ENCODE measurements at regions not wholly inside any gene's neighbourhood (a gene's known extent, or its start where the extent isn't known, plus 50 kb on each side); places are given as distances from the start of the nearest gene placed in this dataset.

GRCh38 chr5:88033191-88033590 is 235.5 kb downstream of the TMEM161B start:
- ATAC-seq (ENCODE audit: low read depth), result no peak

DNA sequence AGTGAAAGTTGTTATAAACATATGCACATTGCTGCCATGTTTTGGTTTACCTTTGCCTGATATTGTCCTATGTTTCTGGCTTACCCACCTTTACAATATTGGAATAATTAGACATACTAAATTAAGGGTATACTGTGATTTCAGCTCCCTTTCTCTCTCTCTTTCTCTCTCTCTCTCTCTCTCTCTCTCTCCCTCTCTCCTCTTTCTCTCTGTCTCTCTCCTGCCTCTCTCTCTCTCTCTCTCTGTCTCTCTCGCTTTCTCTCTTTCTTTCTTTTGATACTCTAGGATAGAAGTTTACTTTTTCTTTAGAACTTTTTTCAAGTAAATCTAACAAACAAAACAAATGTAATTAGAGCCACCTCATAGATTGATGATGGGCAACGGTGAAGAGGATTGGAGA is 239.6 kb downstream of the TMEM161B start:
- Histone ChIP-seq H3K4me2 (replicated peaks; ENCODE audit: low read depth, low read length, poor library complexity, severe bottlenecking) (no peak overlapping the region), H3K27ac (ENCODE audit: low read length in 2 of 2) (no peak overlapping the region), H3K9me3 (ENCODE audit: control extremely low read depth in 1 of 3, control insufficient read depth in 2 of 3, insufficient read depth in 1 of 3, low read length in 2 of 3) (no peaks in the 10 kb centered on the region), H3K27me3 (replicated peaks in 1 of 4; ENCODE audit: control extremely low read depth in 1 of 4, control insufficient read depth in 3 of 4, insufficient read depth in 4 of 4, low read length in 3 of 4) (no peaks in the 10 kb centered on the region), H3K4me3 (ENCODE audit: control extremely low read depth in 1 of 5, extremely low read depth in 1 of 5, insufficient read depth in 1 of 5, low read depth in 2 of 5, low read length in 4 of 5) (no peak overlapping the region), H3K4me1 (ENCODE audit: control insufficient read depth in 2 of 2, insufficient read depth in 2 of 2, low read length in 2 of 2) (no peaks in the 10 kb centered on the region), H4K20me1 (ENCODE audit: control insufficient read depth, insufficient read depth, low read length, poor library complexity, severe bottlenecking) (no peaks in the 10 kb centered on the region), H3K9ac (ENCODE audit: low read length) (no peak overlapping the region), H3K36me3 (replicated peaks in 1 of 2; ENCODE audit: control extremely low read depth in 1 of 2, control insufficient read depth in 1 of 2, extremely low read depth in 1 of 2, insufficient read depth in 2 of 2, low read length in 1 of 2) (no peaks in the 10 kb centered on the region), H2AFZ (ENCODE audit: insufficient read depth, low read depth, low read length, poor library complexity, severe bottlenecking) (no peak overlapping the region), H3K79me2 (ENCODE audit: control insufficient read depth, insufficient read depth, low read length) (no peaks in the 10 kb centered on the region)
- POLR2A ChIA-PET, result no interaction called here
- ATAC-seq (ENCODE audit: low read depth) (no peak), DNase-seq (no peak)
- intact Hi-C loops (cut with micrococcal nuclease), result no loop called here
- H3K27me3 Mint-ChIP-seq, result no peaks in the 10 kb centered on the region
- no peak overlapping the region for H3K27ac Mint-ChIP-seq
- TF ChIP-seq EZH2 (IDR thresholded peaks at IDR 0.05; ENCODE audit: borderline replicate concordance, insufficient read depth, low read depth, low read length, poor library complexity, severe bottlenecking) (no peak), CTCF (IDR thresholded peaks at IDR 0.05) (no peak)
- CTCF ChIA-PET, result no interaction called here
- H3K9me3 Mint-ChIP-seq (ENCODE audit: insufficient read depth), result no peaks in the 10 kb centered on the region
- H3K4me1 Mint-ChIP-seq, result no peaks in the 10 kb centered on the region
- WGBS (ENCODE audit: insufficient coverage), result no CpG with 5 or more reads among the region's 2 CpGs
- H3K4me3 Mint-ChIP-seq, result no peak overlapping the region

More at GRCh38 chr5:88033191-88033590, 235.5 kb downstream of the TMEM161B start:
- Histone ChIP-seq H4K20me1 (ENCODE audit: control insufficient read depth, insufficient read depth, low read length, poor library complexity, severe bottlenecking) (no peaks in the 10 kb centered on the region), H3K9ac (ENCODE audit: low read length) (no peak overlapping the region), H3K4me1 (ENCODE audit: control insufficient read depth in 2 of 2, insufficient read depth in 2 of 2, low read length in 2 of 2) (no peaks in the 10 kb centered on the region), H3K4me2 (replicated peaks; ENCODE audit: low read depth, low read length, poor library complexity, severe bottlenecking) (no peak overlapping the region), H3K27me3 (replicated peaks in 1 of 4; ENCODE audit: control extremely low read depth in 1 of 4, control insufficient read depth in 3 of 4, insufficient read depth in 4 of 4, low read length in 3 of 4) (no peaks in the 10 kb centered on the region), H3K79me2 (ENCODE audit: control insufficient read depth, insufficient read depth, low read length) (no peaks in the 10 kb centered on the region), H3K27ac (ENCODE audit: low read length in 2 of 2) (no peak overlapping the region), H2AFZ (ENCODE audit: insufficient read depth, low read depth, low read length, poor library complexity, severe bottlenecking) (no peak overlapping the region), H3K36me3 (replicated peaks in 1 of 2; ENCODE audit: control extremely low read depth in 1 of 2, control insufficient read depth in 1 of 2, extremely low read depth in 1 of 2, insufficient read depth in 2 of 2, low read length in 1 of 2) (no peaks in the 10 kb centered on the region), H3K4me3 (ENCODE audit: control extremely low read depth in 1 of 5, extremely low read depth in 1 of 5, insufficient read depth in 1 of 5, low read depth in 2 of 5, low read length in 4 of 5) (no peak overlapping the region), H3K9me3 (ENCODE audit: control extremely low read depth in 1 of 3, control insufficient read depth in 2 of 3, insufficient read depth in 1 of 3, low read length in 2 of 3) (no peaks in the 10 kb centered on the region)
- ChIA-PET CTCF (no interaction called here), POLR2A (no interaction called here)
- Mint-ChIP-seq H3K27me3 (no peaks in the 10 kb centered on the region), H3K4me1 (no peaks in the 10 kb centered on the region), H3K27ac (no peak overlapping the region), H3K4me3 (no peak overlapping the region), H3K9me3 (ENCODE audit: insufficient read depth) (no peaks in the 10 kb centered on the region)
- no CpG with 5 or more reads among the region's 2 CpGs for WGBS (ENCODE audit: insufficient coverage)
- TF ChIP-seq EZH2 (IDR thresholded peaks at IDR 0.05; ENCODE audit: borderline replicate concordance, insufficient read depth, low read depth, low read length, poor library complexity, severe bottlenecking) (no peak), CTCF (IDR thresholded peaks at IDR 0.05) (no peak)
- intact Hi-C loops (cut with micrococcal nuclease), result no loop called here
- no peak for DNase-seq

Data from B cell (primary cell).